ENCODE measurements at regions not wholly inside any gene's neighbourhood (a gene's known extent, or its start where the extent isn't known, plus 50 kb on each side); places are given as distances from the start of the nearest gene placed in this dataset.

GRCh38 chr10:89916468-89917215 lies 215.3 kb downstream of the KIF20B start:
- no peak for DNase-seq (ENCODE audit: low spot score)
- no peak for FAIRE-seq
- ATAC-seq, result no peak
- Histone ChIP-seq H3K4me2 (ENCODE audit: low read depth, low read length) (no peak overlapping the region), H3K9me3 (ENCODE audit: low read length) (no peaks in the 10 kb centered on the region), H2AFZ (ENCODE audit: low read length) (no peak overlapping the region), H3K4me1 (ENCODE audit: insufficient read depth, low read length) (no peaks in the 10 kb centered on the region), H3K79me2 (ENCODE audit: insufficient read depth, low read length) (no peaks in the 10 kb centered on the region), H3K9ac (ENCODE audit: insufficient read depth, low read depth, low read length) (no peak overlapping the region), H3K27me3 (ENCODE audit: control insufficient read depth in 1 of 2, insufficient read depth in 2 of 2, low read length in 2 of 2) (no peaks in the 10 kb centered on the region), H4K20me1 (ENCODE audit: insufficient read depth, low read length) (no peaks in the 10 kb centered on the region), H3K36me3 (replicated peaks in 1 of 2; ENCODE audit: control insufficient read depth in 1 of 2, insufficient read depth in 2 of 2, low read length in 2 of 2) (no peaks in the 10 kb centered on the region), H3K4me3 (replicated peaks in 1 of 3; ENCODE audit: insufficient read depth in 1 of 3, low read depth in 2 of 3, low read length in 3 of 3) (no peak overlapping the region), H3K27ac (ENCODE audit: extremely low read length, insufficient read depth, low read length) (no peak overlapping the region)
- no TSS peak for BruUV-seq (replicated peaks)
- WGBS (ENCODE audit: low lambda C conversion rate), result 6% methylated on average over 1 of the region's 1 CpG
- in situ Hi-C loops (cut with HindIII; ENCODE audit: extremely low pct_ligation_motif_present, low pct_unique_long_range_greater_than_20kb) (no loop called here), intact Hi-C loops (cut with micrococcal nuclease; ENCODE audit: unreplicated experiment) (no loop called here)
- CTCF ChIA-PET (ENCODE audit: low intra/inter-chr PET ratio, low total read pairs), result no interaction called here
- POLR2A ChIA-PET, result no interaction called here
- no peak for TF ChIP-seq PAXIP1 (CRISPR knock-in tag; conservative IDR thresholded peaks at IDR 0.05)
- no peak for TF ChIP-seq E2F1 (CRISPR knock-in tag; IDR thresholded peaks at IDR 0.05)
- no peak for TF ChIP-seq ZFP36L1 (CRISPR knock-in tag; IDR thresholded peaks at IDR 0.05)
- no peak for TF ChIP-seq PHB2 (IDR thresholded peaks at IDR 0.05; ENCODE audit: partially characterized antibody)
- TF ChIP-seq FOXO4 (CRISPR knock-in tag; conservative IDR thresholded peaks at IDR 0.05), result no peak
- TF ChIP-seq HDAC6 (IDR thresholded peaks at IDR 0.05; ENCODE audit: low read depth, low read length), result no peak
- TF ChIP-seq ASH2L (IDR thresholded peaks at IDR 0.05; ENCODE audit: insufficient read length, low read depth, low read length), result no peak
- no peak for TF ChIP-seq NCOA5 (CRISPR knock-in tag; IDR thresholded peaks at IDR 0.05)
- TF ChIP-seq ZFP41 (CRISPR knock-in tag; IDR thresholded peaks at IDR 0.05; ENCODE audit: borderline replicate concordance), result no peak
- TF ChIP-seq ZNF367 (CRISPR knock-in tag; IDR thresholded peaks at IDR 0.05; ENCODE audit: borderline replicate concordance), result no peak
- TF ChIP-seq MEIS2 (CRISPR knock-in tag; IDR thresholded peaks at IDR 0.05), result no peak
- no peak for TF ChIP-seq STAT6 (CRISPR knock-in tag; IDR thresholded peaks at IDR 0.05; ENCODE audit: borderline replicate concordance)
- no peak for TF ChIP-seq ZBTB46 (CRISPR knock-in tag; IDR thresholded peaks at IDR 0.05; ENCODE audit: borderline replicate concordance)

All from HepG2 (cell line).